ENCODE measurements at regions not wholly inside any gene's neighbourhood (a gene's known extent, or its start where the extent isn't known, plus 50 kb on each side); places are given as distances from the start of the nearest gene placed in this dataset.

- Histone ChIP-seq H2AK5ac (ENCODE audit: low read length, severe bottlenecking) (no peak overlapping the region), H3K9me3 (ENCODE audit: control insufficient read depth, low read length) (no peaks in the 10 kb centered on the region), H2BK15ac (ENCODE audit: low read depth, poor library complexity, severe bottlenecking) (no peak overlapping the region), H2BK5ac (ENCODE audit: low read depth, low read length, poor library complexity, severe bottlenecking) (no peak overlapping the region), H3K4me2 (ENCODE audit: low read length, poor library complexity, severe bottlenecking) (no peak overlapping the region), H2AFZ (ENCODE audit: low read depth, low read length) (no peak overlapping the region), H2BK120ac (ENCODE audit: low read depth, low read length) (no peak overlapping the region), H3K23ac (ENCODE audit: low read length in 2 of 2) (no peak overlapping the region), H3K27me3 (ENCODE audit: control insufficient read depth in 1 of 2, insufficient read depth in 1 of 2, low read length in 2 of 2) (no peaks in the 10 kb centered on the region), H3K4ac (ENCODE audit: low read depth in 1 of 2, low read length in 2 of 2) (no peak overlapping the region), H3K4me1 (ENCODE audit: control insufficient read depth, insufficient read depth, low read depth, low read length) (peaks cover 2% of the 10 kb centered on the region), H3K36me3 (ENCODE audit: control insufficient read depth in 1 of 2, insufficient read depth in 2 of 2, low read depth in 1 of 2, low read length in 2 of 2) (no peaks in the 10 kb centered on the region), H3K4me3 (ENCODE audit: insufficient read depth in 1 of 2, low read depth in 1 of 2, low read length in 2 of 2) (no peak overlapping the region), H3K79me1 (replicated peaks; ENCODE audit: low read length, poor library complexity, severe bottlenecking) (no peaks in the 10 kb centered on the region), H4K91ac (ENCODE audit: low read length) (no peak overlapping the region), H3K14ac (ENCODE audit: low read length in 2 of 2) (no peak overlapping the region), H3K18ac (ENCODE audit: low read depth in 1 of 2, low read length in 2 of 2) (no peak overlapping the region), H3K9ac (ENCODE audit: low read length) (no peak overlapping the region), H4K8ac (ENCODE audit: low read length) (no peak overlapping the region), H2BK12ac (ENCODE audit: low read length in 2 of 2) (no peak overlapping the region), H3K27ac (ENCODE audit: low read length, poor library complexity, severe bottlenecking) (no peak overlapping the region)
- DNase-seq: no peak
- WGBS: 80% methylated on average over 1 of the region's 2 CpGs
Observed at GRCh38 chr1:199862047-199862446, 165.5 kb upstream of the NR5A2 start.

GRCh38 chr1:199866210-199866617, 161.3 kb upstream of the NR5A2 start:
- Histone ChIP-seq H4K91ac (ENCODE audit: low read length) (no peak overlapping the region), H3K27ac (ENCODE audit: low read length, poor library complexity, severe bottlenecking) (no peak overlapping the region), H2AK5ac (ENCODE audit: low read length, severe bottlenecking) (no peak overlapping the region), H3K18ac (ENCODE audit: low read depth in 1 of 2, low read length in 2 of 2) (no peak overlapping the region), H3K27me3 (ENCODE audit: control insufficient read depth in 1 of 2, insufficient read depth in 1 of 2, low read length in 2 of 2) (peaks cover 0 to 3% of the 10 kb centered on the region in 2 experiments), H3K23ac (ENCODE audit: low read length in 2 of 2) (no peak overlapping the region), H4K8ac (ENCODE audit: low read length) (no peak overlapping the region), H3K4ac (ENCODE audit: low read depth in 1 of 2, low read length in 2 of 2) (no peak overlapping the region), H3K4me2 (ENCODE audit: low read length, poor library complexity, severe bottlenecking) (no peak overlapping the region), H2BK5ac (ENCODE audit: low read depth, low read length, poor library complexity, severe bottlenecking) (no peak overlapping the region), H3K9ac (ENCODE audit: low read length) (no peak overlapping the region), H3K79me1 (replicated peaks; ENCODE audit: low read length, poor library complexity, severe bottlenecking) (no peaks in the 10 kb centered on the region), H2BK15ac (ENCODE audit: low read depth, poor library complexity, severe bottlenecking) (no peak overlapping the region), H3K4me3 (ENCODE audit: insufficient read depth in 1 of 2, low read depth in 1 of 2, low read length in 2 of 2) (no peak overlapping the region), H2AFZ (ENCODE audit: low read depth, low read length) (no peak overlapping the region), H2BK12ac (ENCODE audit: low read length in 2 of 2) (no peak overlapping the region), H3K14ac (ENCODE audit: low read length in 2 of 2) (no peak overlapping the region), H3K4me1 (ENCODE audit: control insufficient read depth, insufficient read depth, low read depth, low read length) (peaks cover 3% of the 10 kb centered on the region), H3K9me3 (ENCODE audit: control insufficient read depth, low read length) (no peaks in the 10 kb centered on the region), H2BK120ac (ENCODE audit: low read depth, low read length) (no peak overlapping the region), H3K36me3 (ENCODE audit: control insufficient read depth in 1 of 2, insufficient read depth in 2 of 2, low read depth in 1 of 2, low read length in 2 of 2) (no peaks in the 10 kb centered on the region)
- WGBS: 52% methylated on average over 4 of the region's 5 CpGs
- DNase-seq: no peak

GRCh38 chr1:199867601-199868000, 159.9 kb upstream of the NR5A2 start:
- H2BK5ac ChIP-seq (ENCODE audit: low read depth, low read length, poor library complexity, severe bottlenecking): no peak overlapping the region
- H4K91ac ChIP-seq (ENCODE audit: low read length): no peak overlapping the region
- no peak overlapping the region for H2BK120ac ChIP-seq (ENCODE audit: low read depth, low read length)
- no peak overlapping the region for H4K8ac ChIP-seq (ENCODE audit: low read length)
- H3K23ac ChIP-seq (ENCODE audit: low read length in 2 of 2): no peak overlapping the region
- H3K36me3 ChIP-seq (ENCODE audit: control insufficient read depth in 1 of 2, insufficient read depth in 2 of 2, low read depth in 1 of 2, low read length in 2 of 2): no peaks in the 10 kb centered on the region
- H3K9ac ChIP-seq (ENCODE audit: low read length): no peak overlapping the region
- no peak overlapping the region for H2AK5ac ChIP-seq (ENCODE audit: low read length, severe bottlenecking)
- H3K27me3 ChIP-seq (ENCODE audit: control insufficient read depth in 1 of 2, insufficient read depth in 1 of 2, low read length in 2 of 2): peaks cover 0 to 3% of the 10 kb centered on the region in 2 experiments
- H3K9me3 ChIP-seq (ENCODE audit: control insufficient read depth, low read length): no peaks in the 10 kb centered on the region
- no peak overlapping the region for H2BK15ac ChIP-seq (ENCODE audit: low read depth, poor library complexity, severe bottlenecking)
- H3K79me1 ChIP-seq (replicated peaks; ENCODE audit: low read length, poor library complexity, severe bottlenecking): no peaks in the 10 kb centered on the region
- no peak overlapping the region for H2BK12ac ChIP-seq (ENCODE audit: low read length in 2 of 2)
- no peak overlapping the region for H3K4ac ChIP-seq (ENCODE audit: low read depth in 1 of 2, low read length in 2 of 2)
- no peak overlapping the region for H3K27ac ChIP-seq (ENCODE audit: low read length, poor library complexity, severe bottlenecking)
- H3K4me3 ChIP-seq (ENCODE audit: insufficient read depth in 1 of 2, low read depth in 1 of 2, low read length in 2 of 2): no peak overlapping the region
- H2AFZ ChIP-seq (ENCODE audit: low read depth, low read length): no peak overlapping the region
- no peak overlapping the region for H3K4me2 ChIP-seq (ENCODE audit: low read length, poor library complexity, severe bottlenecking)
- H3K18ac ChIP-seq (ENCODE audit: low read depth in 1 of 2, low read length in 2 of 2): peak overlapping the region in 1 of 2 experiments; percentile 5
- H3K4me1 ChIP-seq (ENCODE audit: control insufficient read depth, insufficient read depth, low read depth, low read length): peaks cover 3% of the 10 kb centered on the region
- no peak overlapping the region for H3K14ac ChIP-seq (ENCODE audit: low read length in 2 of 2)
- no CpG with 5 or more reads among the region's 3 CpGs for WGBS
- peak; percentile 63 for DNase-seq

GRCh38 chr1:199868777-199869176, 158.7 kb upstream of the NR5A2 start:
- peaks cover 0 to 3% of the 10 kb centered on the region in 2 experiments for H3K27me3 ChIP-seq (ENCODE audit: control insufficient read depth in 1 of 2, insufficient read depth in 1 of 2, low read length in 2 of 2)
- H3K4me2 ChIP-seq (ENCODE audit: low read length, poor library complexity, severe bottlenecking): no peak overlapping the region
- H2BK15ac ChIP-seq (ENCODE audit: low read depth, poor library complexity, severe bottlenecking): no peak overlapping the region
- no peak overlapping the region for H3K18ac ChIP-seq (ENCODE audit: low read depth in 1 of 2, low read length in 2 of 2)
- no peak overlapping the region for H3K23ac ChIP-seq (ENCODE audit: low read length in 2 of 2)
- no peak overlapping the region for H2AFZ ChIP-seq (ENCODE audit: low read depth, low read length)
- no peak overlapping the region for H3K4me3 ChIP-seq (ENCODE audit: insufficient read depth in 1 of 2, low read depth in 1 of 2, low read length in 2 of 2)
- H3K4ac ChIP-seq (ENCODE audit: low read depth in 1 of 2, low read length in 2 of 2): no peak overlapping the region
- no peak overlapping the region for H2AK5ac ChIP-seq (ENCODE audit: low read length, severe bottlenecking)
- H3K9me3 ChIP-seq (ENCODE audit: control insufficient read depth, low read length): no peaks in the 10 kb centered on the region
- H4K91ac ChIP-seq (ENCODE audit: low read length): no peak overlapping the region
- no peak overlapping the region for H3K14ac ChIP-seq (ENCODE audit: low read length in 2 of 2)
- H4K8ac ChIP-seq (ENCODE audit: low read length): no peak overlapping the region
- no peaks in the 10 kb centered on the region for H3K36me3 ChIP-seq (ENCODE audit: control insufficient read depth in 1 of 2, insufficient read depth in 2 of 2, low read depth in 1 of 2, low read length in 2 of 2)
- no peak overlapping the region for H3K27ac ChIP-seq (ENCODE audit: low read length, poor library complexity, severe bottlenecking)
- DNase-seq: no peak
- WGBS: 90% methylated on average over 3 of the region's 3 CpGs
- no peak overlapping the region for H2BK5ac ChIP-seq (ENCODE audit: low read depth, low read length, poor library complexity, severe bottlenecking)
- H3K9ac ChIP-seq (ENCODE audit: low read length): no peak overlapping the region
- no peaks in the 10 kb centered on the region for H3K79me1 ChIP-seq (replicated peaks; ENCODE audit: low read length, poor library complexity, severe bottlenecking)
- H2BK12ac ChIP-seq (ENCODE audit: low read length in 2 of 2): no peak overlapping the region
- H2BK120ac ChIP-seq (ENCODE audit: low read depth, low read length): no peak overlapping the region
- peaks cover 3% of the 10 kb centered on the region for H3K4me1 ChIP-seq (ENCODE audit: control insufficient read depth, insufficient read depth, low read depth, low read length)

Measured in mesenchymal stem cell (in vitro differentiated cells and primary cell).